Spleen (tissue), 7 donors: ENCODE measurements at regions not wholly inside any gene's neighbourhood (a gene's known extent, or its start where the extent isn't known, plus 50 kb on each side); places are given as distances from the start of the nearest gene placed in this dataset.

ENCODE experiments used
- POLR2AphosphoS5 ChIP-seq, 3 donors: sonication (generic); formaldehyde crosslinking; IDR thresholded peaks; one replicate each; pipeline ENCODE4 v1.5.1; 2017; ENCODE audit warnings: antibody characterized with exemption in 3 of 3
- TF ChIP-seq, protein P1 (sequence below), 11 experiments: fragments of 200-600 bp in 7 of 11; fragments of 450-650 bp in 4 of 11; sonication (generic) in 4 of 11; IDR thresholded peaks in 8 of 11; conservative IDR thresholded peaks in 3 of 11; 1 replicate in 7 of 11; 2 replicates in 4 of 11; pipeline versions ENCODE4 v1.4.0 to v1.8.0; 2016 to 2021; ENCODE audit warnings: antibody characterized with exemption in 11 of 11, inconsistent platforms in 4 of 11, mild to moderate bottlenecking in 1 of 11
- donor health status: DM: no; HTN: no; CAD: no; lungs with moderate emphysema.
- donor health status: DM: no; HTN: no; CAD: no.
- donor health status: DM: no; HTN: no; CAD: no.

- TF ChIP-seq, protein P1, sequence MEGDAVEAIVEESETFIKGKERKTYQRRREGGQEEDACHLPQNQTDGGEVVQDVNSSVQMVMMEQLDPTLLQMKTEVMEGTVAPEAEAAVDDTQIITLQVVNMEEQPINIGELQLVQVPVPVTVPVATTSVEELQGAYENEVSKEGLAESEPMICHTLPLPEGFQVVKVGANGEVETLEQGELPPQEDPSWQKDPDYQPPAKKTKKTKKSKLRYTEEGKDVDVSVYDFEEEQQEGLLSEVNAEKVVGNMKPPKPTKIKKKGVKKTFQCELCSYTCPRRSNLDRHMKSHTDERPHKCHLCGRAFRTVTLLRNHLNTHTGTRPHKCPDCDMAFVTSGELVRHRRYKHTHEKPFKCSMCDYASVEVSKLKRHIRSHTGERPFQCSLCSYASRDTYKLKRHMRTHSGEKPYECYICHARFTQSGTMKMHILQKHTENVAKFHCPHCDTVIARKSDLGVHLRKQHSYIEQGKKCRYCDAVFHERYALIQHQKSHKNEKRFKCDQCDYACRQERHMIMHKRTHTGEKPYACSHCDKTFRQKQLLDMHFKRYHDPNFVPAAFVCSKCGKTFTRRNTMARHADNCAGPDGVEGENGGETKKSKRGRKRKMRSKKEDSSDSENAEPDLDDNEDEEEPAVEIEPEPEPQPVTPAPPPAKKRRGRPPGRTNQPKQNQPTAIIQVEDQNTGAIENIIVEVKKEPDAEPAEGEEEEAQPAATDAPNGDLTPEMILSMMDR (IDR thresholded peaks at IDR 0.05 in 8 of 11, conservative IDR thresholded peaks at IDR 0.05 in 3 of 11), result no peak
- no peak for TF ChIP-seq POLR2AphosphoS5 (IDR thresholded peaks at IDR 0.05)
Measured at GRCh38 chr15:69537901-69538300, 85.3 kb downstream of the RPLP1 start.
